Osteoblast (primary cell): ENCODE measurements at regions not wholly inside any gene's neighbourhood (a gene's known extent, or its start where the extent isn't known, plus 50 kb on each side); places are given as distances from the start of the nearest gene placed in this dataset.
A peak's percentile ranks its signal among the peaks of the same experiment; 100 is the strongest.

Source experiments
- DNase-seq: peaks from one replicate; pipeline ENCODE4 v3.0.0; 2011; ENCODE audit warnings: low spot score, mixed read lengths; ENCODE audit not compliant: insufficient read length; ENCODE audit errors: missing footprints
- H2AFZ ChIP-seq: 2 replicates; pipeline ENCODE4 v1.6.0; 2011; ENCODE audit warnings: mild to moderate bottlenecking, low read length
- H3K27ac ChIP-seq: 2 replicates; pipeline ENCODE4 v1.5.1; 2011; ENCODE audit warnings: mild to moderate bottlenecking, low read depth, low read length, moderate library complexity
- H3K27me3 ChIP-seq: 2 replicates; pipeline ENCODE4 v1.6.0; 2012; ENCODE audit warnings: mild to moderate bottlenecking, control low read depth, inconsistent platforms, low read length, moderate library complexity; ENCODE audit not compliant: insufficient read depth
- H3K36me3 ChIP-seq: 2 replicates; pipeline ENCODE4 v1.5.1; 2011; ENCODE audit warnings: mild to moderate bottlenecking, low read length, control low read depth, moderate library complexity; ENCODE audit not compliant: insufficient read depth
- H3K4me1 ChIP-seq: 2 replicates; pipeline ENCODE4 v1.5.1; 2011; ENCODE audit warnings: mild to moderate bottlenecking, low read length, control low read depth, moderate library complexity; ENCODE audit not compliant: insufficient read depth
- H3K4me2 ChIP-seq: 2 replicates; pipeline ENCODE4 v1.6.0; 2011; ENCODE audit warnings: mild to moderate bottlenecking, low read length; ENCODE audit not compliant: insufficient read depth
- H3K4me3 ChIP-seq: fragments of 200-600 bp; sonication (generic); 3 replicates; pipeline ENCODE4 v1.5.1; 2012; ENCODE audit warnings: mild to moderate bottlenecking, low read length, inconsistent platforms; ENCODE audit not compliant: insufficient read depth
- H3K79me2 ChIP-seq: 2 replicates; pipeline ENCODE4 v1.6.0; 2012; ENCODE audit warnings: mild to moderate bottlenecking, low read length, control low read depth, inconsistent platforms; ENCODE audit not compliant: insufficient read depth
- H3K9me3 ChIP-seq: 2 replicates; pipeline ENCODE4 v1.5.1; 2011; ENCODE audit warnings: low read depth, low read length, control low read depth
- H4K20me1 ChIP-seq: 2 replicates; pipeline ENCODE4 v1.6.0; 2012; ENCODE audit warnings: mild to moderate bottlenecking, low read length, control low read depth; ENCODE audit not compliant: insufficient read depth
- CTCF ChIP-seq: IDR thresholded peaks from 2 replicates; pipeline ENCODE4 v1.5.1; 2011; ENCODE audit warnings: mild to moderate bottlenecking, low read depth, low read length, moderate library complexity; ENCODE audit errors: extremely low read depth

- no peak for TF ChIP-seq CTCF
- Histone ChIP-seq H3K9me3 (no peaks in the 10 kb centered on the region), H3K4me2 (no peak overlapping the region), H3K27ac (no peak overlapping the region), H3K27me3 (no peaks in the 10 kb centered on the region), H2AFZ (no peak overlapping the region), H3K4me3 (no peak overlapping the region), H3K4me1 (no peaks in the 10 kb centered on the region), H3K79me2 (no peaks in the 10 kb centered on the region), H3K36me3 (no peaks in the 10 kb centered on the region), H4K20me1 (no peaks in the 10 kb centered on the region)
- no peak for DNase-seq
These were observed 119.8 kb upstream of the LYZL2 start for GRCh38 chr10:30749385-30749784.

GRCh38 chr10:30748152-30748973 lies 118.8 kb upstream of the LYZL2 start:
- no peak overlapping the region for H3K27ac ChIP-seq
- no peaks in the 10 kb centered on the region for H3K27me3 ChIP-seq
- H3K79me2 ChIP-seq: no peaks in the 10 kb centered on the region
- no peaks in the 10 kb centered on the region for H3K36me3 ChIP-seq
- H4K20me1 ChIP-seq: no peaks in the 10 kb centered on the region
- no peak overlapping the region for H2AFZ ChIP-seq
- no peak for TF ChIP-seq CTCF
- H3K4me1 ChIP-seq: no peaks in the 10 kb centered on the region
- DNase-seq: no peak
- H3K9me3 ChIP-seq: no peaks in the 10 kb centered on the region
- H3K4me2 ChIP-seq: no peak overlapping the region
- no peak overlapping the region for H3K4me3 ChIP-seq

GRCh38 chr10:30747633-30748032 lies 118.1 kb upstream of the LYZL2 start:
- Histone ChIP-seq H4K20me1 (no peaks in the 10 kb centered on the region), H3K79me2 (no peaks in the 10 kb centered on the region), H3K9me3 (no peaks in the 10 kb centered on the region), H3K4me2 (no peak overlapping the region), H3K36me3 (no peaks in the 10 kb centered on the region), H3K27me3 (no peaks in the 10 kb centered on the region), H3K27ac (no peak overlapping the region), H2AFZ (no peak overlapping the region), H3K4me3 (no peak overlapping the region), H3K4me1 (no peaks in the 10 kb centered on the region)
- no peak for TF ChIP-seq CTCF
- no peak for DNase-seq

- H3K36me3 ChIP-seq: no peaks in the 10 kb centered on the region
- DNase-seq: no peak
These were observed 116.4 kb upstream of the LYZL2 start for GRCh38 chr10:30745953-30746352.

More at GRCh38 chr10:30745953-30746352, 116.4 kb upstream of the LYZL2 start:
- Histone ChIP-seq H3K9me3 (no peaks in the 10 kb centered on the region), H2AFZ (peak overlapping the region; percentile 6), H3K27ac (no peak overlapping the region), H3K4me2 (no peak overlapping the region), H4K20me1 (no peaks in the 10 kb centered on the region), H3K4me1 (no peaks in the 10 kb centered on the region), H3K4me3 (no peak overlapping the region), H3K79me2 (no peaks in the 10 kb centered on the region), H3K27me3 (no peaks in the 10 kb centered on the region)
- no peak for TF ChIP-seq CTCF
